K562 (cell line): ENCODE measurements at regions not wholly inside any gene's neighbourhood (a gene's known extent, or its start where the extent isn't known, plus 50 kb on each side); places are given as distances from the start of the nearest gene placed in this dataset.

Source experiments
- ATAC-seq: fragments of 200-7000 bp; cut with Tn5 transposase; 3 replicates; pipeline ENCODE4 v1.9.1; 2020; ENCODE audit warnings: moderate library complexity
- BruUV-seq: library from RNA; stranded (reverse); fragments of 400-500 nt; replicated peaks from 2 replicates; lab custom pipeline; 2021; lab: Mats Ljungman, UMichigan
- CTCF ChIA-PET: fragments of 300-600 bp; formaldehyde crosslinking; extraction: SDS; loops from one replicate; lab custom pipeline; 2021; ENCODE audit warnings: low intra/inter-chr PET ratio; lab: Yijun Ruan, JAX
- POLR2A ChIA-PET: fragments of 300-600, 350-650 bp; sonication (Branson Sonifier 250); formaldehyde crosslinking; extraction: SDS; loops from one replicate; lab custom pipeline; 2021; ENCODE audit warnings: antibody characterized with exemption, inconsistent platforms; lab: Yijun Ruan, JAX
- DNase-seq, 4 experiments: peaks; one replicate each; pipeline versions ENCODE4 v3.0.0 to v3.0.0-alpha.2; 2011 to 2018; ENCODE audit warnings: low spot score in 3 of 4, mixed read lengths in 3 of 4; ENCODE audit errors: extremely low read depth in 1 of 4
- FAIRE-seq: peaks from 2 replicates; lab custom pipeline; 2011; peaks lifted over from hg19 to GRCh38; lab: Jason Lieb, UNC
- H2AFZ ChIP-seq: 2 replicates; pipeline ENCODE4 v1.6.0; 2011; ENCODE audit warnings: low read depth, low read length, control low read depth, inconsistent platforms
- H3K27ac ChIP-seq: fragments of 200-600 bp; 3 replicates; pipeline ENCODE4 v1.8.0; 2011; ENCODE audit warnings: low read depth, mild to moderate bottlenecking, control low read depth, inconsistent platforms, low read length, moderate library complexity, mixed read lengths; ENCODE audit errors: extremely low read depth
- H3K27me3 ChIP-seq, 2 experiments: fragments of 300-600 bp in 1 of 2; 2 replicates in 1 of 2; 3 replicates in 1 of 2; pipeline versions ENCODE4 v1.6.0 to v1.8.0; 2011; ENCODE audit warnings: inconsistent platforms in 2 of 2, low read length in 2 of 2, mild to moderate bottlenecking in 1 of 2, mixed read lengths in 1 of 2, moderate library complexity in 1 of 2; ENCODE audit not compliant: control insufficient read depth in 2 of 2, insufficient read depth in 2 of 2
- H3K36me3 ChIP-seq: fragments of 300-600 bp; 3 replicates; pipeline ENCODE4 v1.8.0; 2011; ENCODE audit warnings: mild to moderate bottlenecking, low read length, inconsistent platforms; ENCODE audit not compliant: control insufficient read depth, insufficient read depth
- H3K4me1 ChIP-seq, 2 experiments: fragments of 200-600 bp in 1 of 2; replicated peaks in 1 of 2; 2 replicates in 1 of 2; 3 replicates in 1 of 2; pipeline versions ENCODE4 v1.5.1 to v1.8.0; 2011; ENCODE audit warnings: inconsistent platforms in 2 of 2, low read length in 2 of 2, mild to moderate bottlenecking in 1 of 2, mixed read lengths in 1 of 2, moderate library complexity in 1 of 2; ENCODE audit not compliant: control insufficient read depth in 2 of 2, insufficient read depth in 2 of 2
- H3K4me2 ChIP-seq: 2 replicates; pipeline ENCODE4 v1.6.1; 2011; ENCODE audit warnings: low read length, control low read depth, inconsistent platforms, mixed read lengths; ENCODE audit not compliant: insufficient read depth
- H3K4me3 ChIP-seq: fragments of 200-600 bp; sonication (generic), shearing (Covaris generic); 2 replicates; pipeline ENCODE4 v1.5.1; 2016; ENCODE audit warnings: control low read depth, inconsistent platforms
- H3K79me2 ChIP-seq: fragments of 200-600 bp; 3 replicates; pipeline ENCODE4 v1.8.0; 2011; ENCODE audit warnings: low read length, inconsistent platforms; ENCODE audit not compliant: control insufficient read depth, insufficient read depth
- H3K9ac ChIP-seq, 2 experiments: 2 replicates each; pipeline versions ENCODE4 v1.6.0 to v1.6.1; 2011; ENCODE audit warnings: low read depth in 2 of 2, low read length in 2 of 2, control low read depth in 1 of 2, inconsistent platforms in 1 of 2, mild to moderate bottlenecking in 1 of 2, mixed read lengths in 1 of 2; ENCODE audit not compliant: insufficient read depth in 1 of 2
- H3K9me1 ChIP-seq: one replicate; pipeline ENCODE4 v1.6.0; 2011; ENCODE audit warnings: inconsistent platforms, mild to moderate bottlenecking, low read length, moderate library complexity; ENCODE audit not compliant: control insufficient read depth, insufficient read depth
- H3K9me3 ChIP-seq: replicated peaks from 2 replicates; pipeline ENCODE4 v1.5.1; 2011; ENCODE audit warnings: low read depth, low read length, inconsistent platforms; ENCODE audit not compliant: control insufficient read depth, insufficient read depth
- H4K20me1 ChIP-seq: replicated peaks from 2 replicates; pipeline ENCODE4 v1.6.1; 2011; ENCODE audit warnings: low read length, inconsistent platforms, mixed read lengths; ENCODE audit not compliant: control insufficient read depth, insufficient read depth
- CHD7 ChIP-seq: fragments of 200-600 bp; sonication (generic); IDR thresholded peaks from one replicate; pipeline ENCODE4 v1.6.1; 2012; ENCODE audit warnings: mild to moderate bottlenecking, low read depth, low read length, inconsistent platforms
- FOXJ2 ChIP-seq: fragments of 200-800 bp; sonication (Bioruptor generic); IDR thresholded peaks from 2 replicates; pipeline ENCODE4 v1.6.1; 2016; ENCODE audit warnings: missing genetic modification characterization, missing compliant biosample characterization
- KHSRP ChIP-seq: fragments of 450-650 bp; IDR thresholded peaks from 2 replicates; pipeline ENCODE4 v1.6.1; 2017
- MEF2D ChIP-seq: conservative IDR thresholded peaks from 2 replicates; pipeline ENCODE4 v1.6.1; 2016; ENCODE audit warnings: low read depth, missing genetic modification characterization, missing compliant biosample characterization
- WGBS: fragments of 100-300 bp; shearing (Covaris generic); methylation state at CpG from one replicate; pipeline ENCODE4 v1.1.6; 2016; ENCODE audit warnings: low coverage, mixed read lengths; ENCODE audit not compliant: insufficient coverage; ENCODE audit errors: missing lambda C conversion rate; 5-methylcytosine and 5-hydroxymethylcytosine counted together
- in situ Hi-C: fragments of 300-500 bp; cut with MboI; formaldehyde crosslinking; loops from 4 replicates; pipeline ENCODE4 v1.15.0; 2018; ENCODE audit warnings: inconsistent platforms, mixed read lengths
- intact Hi-C: fragments of 100-400 bp; cut with micrococcal nuclease; formaldehyde crosslinking; loops from 2 replicates; pipeline ENCODE4 v1.14.2; 2022
- TF ChIP-seq, protein P1 (sequence below): fragments of 450-650 bp; IDR thresholded peaks from 2 replicates; pipeline ENCODE4 v1.6.1; 2016; ENCODE audit warnings: low read depth, mild to moderate bottlenecking, moderate library complexity
- TF ChIP-seq, protein P2 (sequence below): fragments of 450-650 bp; IDR thresholded peaks from 2 replicates; pipeline ENCODE4 v1.6.1; 2017; ENCODE audit warnings: antibody characterized with exemption, mild to moderate bottlenecking

- ATAC-seq, result no peak
- Histone ChIP-seq H3K27me3 (no peaks in the 10 kb centered on the region), H3K4me1 (no peaks in the 10 kb centered on the region), H2AFZ (no peak overlapping the region), H3K9ac (no peak overlapping the region), H3K4me3 (no peak overlapping the region), H3K9me3 (no peaks in the 10 kb centered on the region), H3K4me2 (no peak overlapping the region), H3K79me2 (no peaks in the 10 kb centered on the region), H3K36me3 (no peaks in the 10 kb centered on the region), H4K20me1 (no peaks in the 10 kb centered on the region), H3K27ac (no peak overlapping the region), H3K9me1 (no peaks in the 10 kb centered on the region)
- intact Hi-C loops, result no loop called here
- no peak for DNase-seq
- no TSS peak for BruUV-seq
- no peak for FAIRE-seq
- 4% methylated on average over 8 of the region's 8 CpGs for WGBS
- ChIA-PET CTCF (no interaction called here), POLR2A (no interaction called here)
- in situ Hi-C loops, result no loop called here
- TF ChIP-seq, protein P1, sequence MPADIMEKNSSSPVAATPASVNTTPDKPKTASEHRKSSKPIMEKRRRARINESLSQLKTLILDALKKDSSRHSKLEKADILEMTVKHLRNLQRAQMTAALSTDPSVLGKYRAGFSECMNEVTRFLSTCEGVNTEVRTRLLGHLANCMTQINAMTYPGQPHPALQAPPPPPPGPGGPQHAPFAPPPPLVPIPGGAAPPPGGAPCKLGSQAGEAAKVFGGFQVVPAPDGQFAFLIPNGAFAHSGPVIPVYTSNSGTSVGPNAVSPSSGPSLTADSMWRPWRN, result no peak
- TF ChIP-seq KHSRP (no peak), FOXJ2 (tag) (no peak), CHD7 (no peak), MEF2D (tag) (no peak)
- TF ChIP-seq, protein P2, sequence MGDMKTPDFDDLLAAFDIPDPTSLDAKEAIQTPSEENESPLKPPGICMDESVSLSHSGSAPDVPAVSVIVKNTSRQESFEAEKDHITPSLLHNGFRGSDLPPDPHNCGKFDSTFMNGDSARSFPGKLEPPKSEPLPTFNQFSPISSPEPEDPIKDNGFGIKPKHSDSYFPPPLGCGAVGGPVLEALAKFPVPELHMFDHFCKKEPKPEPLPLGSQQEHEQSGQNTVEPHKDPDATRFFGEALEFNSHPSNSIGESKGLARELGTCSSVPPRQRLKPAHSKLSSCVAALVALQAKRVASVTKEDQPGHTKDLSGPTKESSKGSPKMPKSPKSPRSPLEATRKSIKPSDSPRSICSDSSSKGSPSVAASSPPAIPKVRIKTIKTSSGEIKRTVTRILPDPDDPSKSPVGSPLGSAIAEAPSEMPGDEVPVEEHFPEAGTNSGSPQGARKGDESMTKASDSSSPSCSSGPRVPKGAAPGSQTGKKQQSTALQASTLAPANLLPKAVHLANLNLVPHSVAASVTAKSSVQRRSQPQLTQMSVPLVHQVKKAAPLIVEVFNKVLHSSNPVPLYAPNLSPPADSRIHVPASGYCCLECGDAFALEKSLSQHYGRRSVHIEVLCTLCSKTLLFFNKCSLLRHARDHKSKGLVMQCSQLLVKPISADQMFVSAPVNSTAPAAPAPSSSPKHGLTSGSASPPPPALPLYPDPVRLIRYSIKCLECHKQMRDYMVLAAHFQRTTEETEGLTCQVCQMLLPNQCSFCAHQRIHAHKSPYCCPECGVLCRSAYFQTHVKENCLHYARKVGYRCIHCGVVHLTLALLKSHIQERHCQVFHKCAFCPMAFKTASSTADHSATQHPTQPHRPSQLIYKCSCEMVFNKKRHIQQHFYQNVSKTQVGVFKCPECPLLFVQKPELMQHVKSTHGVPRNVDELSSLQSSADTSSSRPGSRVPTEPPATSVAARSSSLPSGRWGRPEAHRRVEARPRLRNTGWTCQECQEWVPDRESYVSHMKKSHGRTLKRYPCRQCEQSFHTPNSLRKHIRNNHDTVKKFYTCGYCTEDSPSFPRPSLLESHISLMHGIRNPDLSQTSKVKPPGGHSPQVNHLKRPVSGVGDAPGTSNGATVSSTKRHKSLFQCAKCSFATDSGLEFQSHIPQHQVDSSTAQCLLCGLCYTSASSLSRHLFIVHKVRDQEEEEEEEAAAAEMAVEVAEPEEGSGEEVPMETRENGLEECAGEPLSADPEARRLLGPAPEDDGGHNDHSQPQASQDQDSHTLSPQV, result no peak
Observed at GRCh38 chr3:103657756-103658155, 1222.9 kb downstream of the ZPLD1 start.
